HEK293T (cell line): ENCODE measurements at regions not wholly inside any gene's neighbourhood (a gene's known extent, or its start where the extent isn't known, plus 50 kb on each side); places are given as distances from the start of the nearest gene placed in this dataset.

Experiments used
- CTCF ChIA-PET: fragments of 350-600 bp; formaldehyde crosslinking; extraction: SDS; loops from one replicate; lab custom pipeline; 2021; ENCODE audit warnings: antibody characterized with exemption, inconsistent platforms; lab: Yijun Ruan, JAX
- POLR2A ChIA-PET: fragments of 350-600 bp; formaldehyde crosslinking; extraction: SDS; loops from one replicate; lab custom pipeline; 2020; ENCODE audit warnings: antibody characterized with exemption, inconsistent platforms; lab: Yijun Ruan, JAX
- DNase-seq: peaks from one replicate; pipeline ENCODE4 v3.0.0; 2012; ENCODE audit warnings: mixed read lengths; ENCODE audit errors: extremely low spot score
- ARNT ChIP-seq: fragments of 450-650 bp; IDR thresholded peaks from 2 replicates; pipeline ENCODE4 v1.6.1; 2017; ENCODE audit warnings: mild to moderate bottlenecking
- BHLHE40 ChIP-seq: fragments of 450-650 bp; IDR thresholded peaks from 2 replicates; pipeline ENCODE4 v1.6.1; 2016; ENCODE audit warnings: mild to moderate bottlenecking, moderate library complexity, borderline replicate concordance
- CTBP1 ChIP-seq: fragments of 450-650 bp; IDR thresholded peaks from 2 replicates; pipeline ENCODE4 v1.6.1; 2016; ENCODE audit warnings: borderline replicate concordance
- ELF4 ChIP-seq: fragments of 450-650 bp; IDR thresholded peaks from 2 replicates; pipeline ENCODE4 v1.6.1; 2017; ENCODE audit warnings: antibody characterized with exemption
- FOXA1 ChIP-seq: fragments of 450-650 bp; IDR thresholded peaks from 2 replicates; pipeline ENCODE4 v1.6.1; 2016; ENCODE audit warnings: mild to moderate bottlenecking
- FOXK2 ChIP-seq: fragments of 450-650 bp; IDR thresholded peaks from 2 replicates; pipeline ENCODE4 v1.6.1; 2016; ENCODE audit warnings: mild to moderate bottlenecking
- FOXM1 ChIP-seq: fragments of 450-650 bp; IDR thresholded peaks from 2 replicates; pipeline ENCODE4 v1.6.1; 2017; ENCODE audit warnings: mild to moderate bottlenecking, borderline replicate concordance
- HDGF ChIP-seq: fragments of 450-650 bp; IDR thresholded peaks from 2 replicates; pipeline ENCODE4 v1.6.1; 2017; ENCODE audit warnings: antibody characterized with exemption, borderline replicate concordance
- L3MBTL2 ChIP-seq: fragments of 450-650 bp; conservative IDR thresholded peaks from 2 replicates; pipeline ENCODE4 v1.6.1; 2016; ENCODE audit warnings: mild to moderate bottlenecking
- LEF1 ChIP-seq: fragments of 450-650 bp; IDR thresholded peaks from 2 replicates; pipeline ENCODE4 v1.6.1; 2017; ENCODE audit warnings: mild to moderate bottlenecking, borderline replicate concordance
- NFRKB ChIP-seq: fragments of 450-650 bp; IDR thresholded peaks from 2 replicates; pipeline ENCODE4 v1.6.1; 2016; ENCODE audit warnings: mild to moderate bottlenecking, moderate library complexity
- PKNOX1 ChIP-seq: fragments of 450-650 bp; IDR thresholded peaks from 2 replicates; pipeline ENCODE4 v1.6.1; 2016
- SP1 ChIP-seq: fragments of 450-650 bp; IDR thresholded peaks from 2 replicates; pipeline ENCODE4 v1.6.1; 2017
- SUZ12 ChIP-seq: fragments of 450-650 bp; IDR thresholded peaks from 2 replicates; pipeline ENCODE4 v1.6.1; 2016; ENCODE audit warnings: mild to moderate bottlenecking
- TARDBP ChIP-seq: fragments of 450-650 bp; IDR thresholded peaks from 2 replicates; pipeline ENCODE4 v1.6.1; 2016
- ZNF384 ChIP-seq: fragments of 450-650 bp; IDR thresholded peaks from 2 replicates; pipeline ENCODE4 v1.6.1; 2016

GRCh38 chr3:34323517-34323916 is 525.1 kb downstream of the PDCD6IP start:
- POLR2A ChIA-PET, result no interaction called here
- DNase-seq, result no peak
- TF ChIP-seq TARDBP (no peak), PKNOX1 (no peak), NFRKB (no peak), FOXM1 (no peak), ELF4 (no peak), BHLHE40 (no peak), SUZ12 (no peak), HDGF (no peak), ZNF384 (no peak), ARNT (no peak), L3MBTL2 (no peak), FOXK2 (no peak), CTBP1 (no peak), SP1 (no peak), LEF1 (no peak), FOXA1 (no peak)
- CTCF ChIA-PET, result no interaction called here

DNA sequence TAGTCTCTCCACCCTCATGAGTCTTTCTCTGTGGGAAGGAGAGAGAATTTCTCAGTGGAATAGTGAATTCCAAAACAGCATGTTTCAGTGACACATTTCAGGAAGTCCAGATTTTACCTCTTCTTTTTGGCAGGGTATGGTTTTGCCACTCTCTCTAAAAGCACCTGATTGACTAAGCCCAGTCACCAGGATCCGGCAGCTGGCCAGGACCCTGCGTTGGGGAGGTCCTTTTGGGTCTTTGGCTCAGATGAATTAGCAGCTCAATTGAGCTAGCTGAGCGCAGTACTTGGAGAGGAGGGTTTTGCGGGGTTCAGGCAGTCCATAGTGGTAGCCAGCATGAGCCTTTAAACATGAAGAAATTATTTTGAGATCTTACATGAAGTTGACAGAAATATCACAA is 548.2 kb downstream of the PDCD6IP start:
- TF ChIP-seq FOXK2 (no peak), PKNOX1 (no peak), FOXA1 (no peak), SP1 (no peak), ARNT (no peak), CTBP1 (no peak), LEF1 (no peak), HDGF (no peak), NFRKB (no peak), ELF4 (no peak), ZNF384 (no peak), TARDBP (no peak)
- ChIA-PET CTCF (no interaction called here), POLR2A (no interaction called here)
- no peak for DNase-seq

- no peak for DNase-seq
- ChIA-PET POLR2A (no interaction called here), CTCF (no interaction called here)
- no peak for TF ChIP-seq CTBP1
- TF ChIP-seq ELF4, result no peak
These were observed 553.7 kb downstream of the PDCD6IP start for GRCh38 chr3:34351882-34352777.

DNA sequence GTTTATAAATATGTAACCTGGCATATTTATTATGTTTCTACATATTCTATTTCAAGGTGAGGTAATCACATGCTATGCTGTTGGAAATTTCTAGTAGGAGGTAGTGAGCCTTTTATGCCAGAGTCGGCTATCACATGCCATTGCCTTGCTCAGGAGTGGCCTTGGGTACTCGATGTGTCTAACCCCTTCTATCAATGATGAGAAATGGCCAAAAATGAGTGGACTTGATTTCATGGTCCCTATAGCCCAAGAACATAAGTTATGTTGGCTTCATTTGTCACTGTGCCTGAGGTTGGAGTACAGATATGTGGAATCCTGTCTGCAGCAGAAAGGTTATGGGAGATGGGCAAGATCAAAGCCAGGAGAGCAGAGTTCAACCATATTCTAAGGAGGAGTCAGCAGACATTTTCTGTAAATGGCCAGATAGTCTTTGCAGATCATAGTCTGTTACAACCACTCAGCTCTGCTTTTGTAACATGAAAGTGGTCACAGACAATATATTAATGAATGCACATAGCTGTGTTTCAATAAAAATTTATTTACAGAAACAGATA is 554.4 kb downstream of the PDCD6IP start:
- ChIA-PET CTCF (no interaction called here), POLR2A (no interaction called here)
- DNase-seq, result no peak
- TF ChIP-seq ELF4 (no peak), SUZ12 (no peak), FOXA1 (no peak), HDGF (no peak), ZNF384 (no peak), TARDBP (no peak), FOXM1 (no peak), CTBP1 (no peak), FOXK2 (no peak), BHLHE40 (no peak), ARNT (no peak), PKNOX1 (no peak), L3MBTL2 (no peak), SP1 (no peak), LEF1 (no peak), NFRKB (no peak)

DNA sequence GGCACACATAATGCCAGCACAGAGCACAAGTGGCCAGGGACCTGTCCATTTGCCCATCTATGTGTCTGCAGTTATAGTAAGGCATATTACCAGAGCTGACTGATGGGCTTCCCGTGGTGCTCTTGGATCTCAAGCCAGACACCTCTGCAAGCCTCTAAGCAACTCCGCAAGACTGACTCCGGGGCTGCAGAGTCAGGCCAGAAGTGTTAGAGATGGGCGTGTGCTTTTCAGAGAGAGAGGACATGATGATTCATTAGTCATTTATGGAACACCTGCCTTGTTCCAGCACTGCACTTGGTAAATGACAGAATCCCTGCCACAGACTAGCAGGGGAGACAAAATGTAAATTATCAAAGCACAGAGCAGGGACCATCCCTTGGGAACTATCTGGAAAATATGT is 559.0 kb downstream of the PDCD6IP start:
- CTCF ChIA-PET, result no interaction called here
- DNase-seq, result no peak
- POLR2A ChIA-PET, result no interaction called here
- TF ChIP-seq L3MBTL2, result no peak
- no peak for TF ChIP-seq PKNOX1
- TF ChIP-seq FOXM1, result no peak
- TF ChIP-seq ARNT, result no peak
- TF ChIP-seq TARDBP, result no peak
- TF ChIP-seq CTBP1, result no peak
- no peak for TF ChIP-seq HDGF
- no peak for TF ChIP-seq SUZ12
- no peak for TF ChIP-seq FOXA1
- no peak for TF ChIP-seq SP1
- TF ChIP-seq BHLHE40, result no peak
- TF ChIP-seq FOXK2, result no peak
- TF ChIP-seq ZNF384, result no peak
- TF ChIP-seq LEF1, result no peak
- no peak for TF ChIP-seq NFRKB
- no peak for TF ChIP-seq ELF4

GRCh38 chr3:34359064-34359463 is 560.6 kb downstream of the PDCD6IP start:
- ChIA-PET CTCF (no interaction called here), POLR2A (no interaction called here)
- TF ChIP-seq CTBP1, result no peak
- TF ChIP-seq FOXM1, result no peak
- no peak for TF ChIP-seq PKNOX1
- TF ChIP-seq L3MBTL2, result no peak
- TF ChIP-seq TARDBP, result no peak
- no peak for TF ChIP-seq ELF4
- DNase-seq, result no peak
